HUES48 (cell line): ENCODE measurements at regions not wholly inside any gene's neighbourhood (a gene's known extent, or its start where the extent isn't known, plus 50 kb on each side); places are given as distances from the start of the nearest gene placed in this dataset.
A peak's percentile ranks its signal among the peaks of the same experiment; 100 is the strongest.
"Not testable (repeated sequence)": the region's sequence is repeated elsewhere in the genome, so short reads cannot be mapped to it uniquely, and the experiment has no call there.

Source experiments
- H3K27ac ChIP-seq: one replicate; pipeline ENCODE4 v1.7.0; 2013; ENCODE audit warnings: low read depth, low read length, inconsistent platforms
- H3K27me3 ChIP-seq: 2 replicates; pipeline ENCODE4 v1.6.1; 2013; ENCODE audit warnings: mild to moderate bottlenecking, low read length; ENCODE audit not compliant: control insufficient read depth, insufficient read depth
- H3K36me3 ChIP-seq: 2 replicates; pipeline ENCODE4 v1.6.1; 2013; ENCODE audit warnings: low read length; ENCODE audit not compliant: control insufficient read depth, insufficient read depth
- H3K4me1 ChIP-seq: 2 replicates; pipeline ENCODE4 v1.6.1; 2013; ENCODE audit warnings: mild to moderate bottlenecking, low read length; ENCODE audit not compliant: control insufficient read depth, insufficient read depth
- H3K4me3 ChIP-seq: 2 replicates; pipeline ENCODE4 v1.5.1; 2013; ENCODE audit warnings: mild to moderate bottlenecking, low read depth, low read length
- H3K9ac ChIP-seq: 2 replicates; pipeline ENCODE4 v1.6.1; 2013; ENCODE audit warnings: mild to moderate bottlenecking, low read depth, low read length, moderate library complexity
- H3K9me3 ChIP-seq: 2 replicates; pipeline ENCODE4 v1.6.1; 2013; ENCODE audit warnings: low read length; ENCODE audit not compliant: control insufficient read depth, insufficient read depth

DNA sequence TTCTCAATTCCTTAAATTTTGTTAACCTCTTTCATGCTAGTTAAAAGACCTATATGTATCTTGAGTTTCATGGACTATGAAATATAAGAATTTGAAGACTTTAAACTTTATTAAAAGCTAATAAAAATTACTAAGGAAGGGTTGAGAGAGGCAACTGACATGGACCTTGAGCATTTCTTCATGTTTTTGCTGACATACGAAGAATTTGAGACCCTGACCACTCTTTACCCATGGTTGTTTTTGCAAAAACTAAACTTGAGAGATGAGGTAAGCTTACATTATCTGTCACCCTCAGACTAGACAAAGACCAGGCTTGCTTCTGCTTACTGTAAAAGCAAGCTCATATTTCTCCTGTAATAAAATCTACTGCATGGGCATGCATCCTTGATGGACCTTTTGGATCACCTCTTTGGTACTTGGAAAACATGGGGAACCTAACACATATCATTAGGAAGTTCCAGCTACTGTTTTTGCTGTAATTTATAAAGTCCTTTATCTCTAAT is 338.2 kb upstream of the PABPC4L start:
- H3K4me1 ChIP-seq = no peaks in the 10 kb centered on the region
- no peaks in the 10 kb centered on the region for H3K36me3 ChIP-seq
- no peak overlapping the region for H3K27ac ChIP-seq
- H3K4me3 ChIP-seq = no peak overlapping the region
- no peak overlapping the region for H3K9ac ChIP-seq
- H3K9me3 ChIP-seq = no peaks in the 10 kb centered on the region
- no peaks in the 10 kb centered on the region for H3K27me3 ChIP-seq

DNA sequence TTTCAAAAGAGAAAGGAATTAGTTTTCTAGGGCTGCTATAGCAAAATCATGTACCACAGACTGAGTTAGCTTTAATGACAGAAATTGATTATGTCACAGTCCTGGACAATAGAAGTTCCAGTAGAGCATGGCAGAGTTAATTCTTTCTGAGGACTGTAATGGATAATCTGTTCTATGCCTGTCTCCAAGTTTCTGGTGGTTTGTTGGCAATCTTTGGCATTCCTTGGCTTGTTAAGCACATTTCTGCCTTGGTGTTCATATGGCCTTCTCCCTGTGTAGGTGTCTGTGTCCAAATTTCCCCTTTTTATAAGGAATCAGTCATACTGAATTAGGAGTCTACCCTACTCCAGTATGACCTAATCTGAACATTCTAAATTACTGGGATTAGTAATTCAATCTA is 336.1 kb upstream of the PABPC4L start:
- H3K27ac ChIP-seq = no peak overlapping the region
- H3K9me3 ChIP-seq = no peaks in the 10 kb centered on the region
- H3K36me3 ChIP-seq = no peaks in the 10 kb centered on the region
- H3K9ac ChIP-seq = no peak overlapping the region
- H3K27me3 ChIP-seq = no peaks in the 10 kb centered on the region
- no peak overlapping the region for H3K4me3 ChIP-seq
- no peaks in the 10 kb centered on the region for H3K4me1 ChIP-seq

DNA sequence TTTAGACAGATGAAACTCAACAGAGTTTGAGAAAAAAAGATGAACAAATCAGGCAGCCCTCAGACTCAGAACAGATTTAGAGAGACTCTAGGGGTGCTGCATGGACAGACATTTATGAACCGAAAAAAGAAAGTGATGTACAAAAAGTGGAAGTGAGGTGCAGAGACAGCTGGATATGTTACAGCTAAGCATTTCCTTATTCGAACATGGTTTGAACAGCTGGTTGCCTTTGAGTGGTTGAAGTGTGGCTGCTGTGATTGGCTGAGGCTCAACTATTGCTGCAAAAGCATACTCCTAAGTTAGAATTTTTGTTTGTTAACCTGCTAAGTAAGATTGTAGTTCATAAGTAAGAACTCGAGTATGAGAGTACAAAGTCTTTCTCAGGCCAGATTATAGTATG is 331.5 kb upstream of the PABPC4L start:
- no peaks in the 10 kb centered on the region for H3K9me3 ChIP-seq
- H3K4me1 ChIP-seq = peaks cover 15% of the 10 kb centered on the region
- no peak overlapping the region for H3K27ac ChIP-seq
- no peaks in the 10 kb centered on the region for H3K36me3 ChIP-seq
- H3K4me3 ChIP-seq = no peak overlapping the region
- H3K27me3 ChIP-seq = no peaks in the 10 kb centered on the region
- H3K9ac ChIP-seq = no peak overlapping the region

DNA sequence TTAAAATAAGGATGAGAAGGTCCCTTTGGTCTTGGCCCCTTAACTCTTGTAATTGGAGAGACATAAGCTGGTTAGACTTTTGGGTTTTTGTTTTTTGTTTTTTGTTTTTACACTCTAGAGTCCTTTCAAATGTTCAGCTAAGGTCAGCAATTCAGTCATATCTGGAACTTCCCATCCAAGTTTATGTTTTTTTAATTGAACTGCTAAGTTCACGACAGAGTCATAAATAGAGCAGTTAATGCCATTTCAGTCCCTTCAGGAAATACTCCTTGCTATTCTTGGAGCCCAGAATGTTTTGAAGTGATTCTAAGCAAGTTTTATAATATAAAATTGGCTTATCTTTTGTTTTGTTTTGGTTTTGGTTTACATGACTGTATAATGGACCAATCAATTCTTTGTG is 329.4 kb upstream of the PABPC4L start:
- H3K27me3 ChIP-seq = no peaks in the 10 kb centered on the region
- peaks cover 15% of the 10 kb centered on the region for H3K4me1 ChIP-seq
- H3K9me3 ChIP-seq = no peaks in the 10 kb centered on the region
- H3K4me3 ChIP-seq = no peak overlapping the region
- H3K36me3 ChIP-seq = no peaks in the 10 kb centered on the region
- H3K9ac ChIP-seq = no peak overlapping the region
- H3K27ac ChIP-seq = no peak overlapping the region

DNA sequence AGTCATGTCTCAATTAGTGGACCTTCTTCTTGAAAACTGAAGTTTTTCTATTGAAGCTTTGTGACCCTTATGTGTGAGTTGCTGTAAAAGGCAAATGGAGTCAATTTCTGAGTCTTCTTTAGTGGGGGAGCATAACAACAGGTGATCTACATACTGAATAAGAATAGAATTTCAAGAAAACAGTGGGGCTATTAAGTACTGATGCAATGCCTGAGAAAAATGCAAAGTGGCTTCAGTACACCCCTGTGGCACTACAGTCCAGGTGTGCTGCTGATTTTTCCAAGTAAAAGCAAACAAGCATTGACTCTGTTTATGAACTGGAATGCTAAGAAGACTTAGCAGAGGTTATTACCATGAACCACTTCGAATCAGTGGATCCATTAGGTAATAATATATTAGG is 328.0 kb upstream of the PABPC4L start:
- no peak overlapping the region for H3K9ac ChIP-seq
- H3K4me1 ChIP-seq = peaks cover 15% of the 10 kb centered on the region
- no peaks in the 10 kb centered on the region for H3K36me3 ChIP-seq
- H3K27ac ChIP-seq = peak overlapping the region; percentile 57
- H3K27me3 ChIP-seq = no peaks in the 10 kb centered on the region
- H3K9me3 ChIP-seq = no peaks in the 10 kb centered on the region
- no peak overlapping the region for H3K4me3 ChIP-seq

DNA sequence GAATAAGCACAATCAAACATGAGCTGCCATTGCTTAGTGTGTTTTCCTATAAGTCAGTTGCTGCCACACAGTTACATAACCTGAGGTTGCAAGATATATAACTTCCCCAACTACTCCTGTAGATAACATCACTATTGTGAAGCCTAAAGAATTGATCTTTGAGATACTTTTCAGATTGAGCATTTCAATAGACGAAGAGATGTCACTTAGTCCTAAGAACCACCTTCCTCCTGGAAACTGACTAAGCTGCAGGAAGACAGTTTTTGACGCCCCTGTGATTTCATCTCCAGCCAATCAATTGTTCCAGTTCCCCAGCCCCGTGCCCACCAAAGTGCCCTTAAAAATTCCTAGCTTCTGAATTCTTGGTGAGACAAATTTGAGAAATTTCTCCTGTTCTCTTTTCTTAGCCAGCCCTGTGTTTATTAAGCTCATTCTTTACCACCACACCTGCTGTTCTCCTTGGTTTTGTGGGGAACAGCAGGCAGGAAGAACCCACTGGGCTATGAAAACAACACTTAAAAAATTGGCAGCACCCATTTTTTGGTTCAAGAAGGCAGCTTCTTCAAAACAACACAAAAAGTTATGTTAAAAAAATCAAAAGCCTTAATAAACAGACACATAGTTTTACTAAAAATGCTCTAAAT is 317.1 kb upstream of the PABPC4L start:
- peak overlapping the region; percentile 52 for H3K27ac ChIP-seq
- H3K4me3 ChIP-seq = no peak overlapping the region
- no peaks in the 10 kb centered on the region for H3K36me3 ChIP-seq
- peaks cover 20% of the 10 kb centered on the region for H3K4me1 ChIP-seq
- H3K9ac ChIP-seq = no peak overlapping the region
- no peaks in the 10 kb centered on the region for H3K27me3 ChIP-seq
- no peaks in the 10 kb centered on the region for H3K9me3 ChIP-seq

DNA sequence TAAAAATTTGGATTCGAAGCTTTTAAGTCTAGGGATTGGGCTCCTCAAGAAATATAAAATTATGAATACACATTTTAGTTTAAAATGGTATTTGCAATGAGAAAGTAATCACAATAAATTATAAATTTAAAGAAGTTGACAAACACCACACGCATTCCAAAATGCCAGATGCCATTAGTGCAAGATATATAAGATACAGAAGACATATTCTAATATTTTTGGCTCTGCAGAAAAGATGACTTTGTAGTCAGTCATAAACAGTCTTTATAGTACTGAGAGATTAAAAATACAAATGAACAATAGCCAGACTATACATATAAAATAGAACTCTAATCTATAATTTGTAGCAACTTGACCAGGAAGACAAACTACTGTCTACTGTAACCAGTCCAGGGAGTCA is 309.0 kb upstream of the PABPC4L start:
- no peaks in the 10 kb centered on the region for H3K4me1 ChIP-seq
- H3K9me3 ChIP-seq = no peaks in the 10 kb centered on the region
- no peak overlapping the region for H3K9ac ChIP-seq
- no peaks in the 10 kb centered on the region for H3K36me3 ChIP-seq
- no peaks in the 10 kb centered on the region for H3K27me3 ChIP-seq
- no peak overlapping the region for H3K27ac ChIP-seq
- no peak overlapping the region for H3K4me3 ChIP-seq

DNA sequence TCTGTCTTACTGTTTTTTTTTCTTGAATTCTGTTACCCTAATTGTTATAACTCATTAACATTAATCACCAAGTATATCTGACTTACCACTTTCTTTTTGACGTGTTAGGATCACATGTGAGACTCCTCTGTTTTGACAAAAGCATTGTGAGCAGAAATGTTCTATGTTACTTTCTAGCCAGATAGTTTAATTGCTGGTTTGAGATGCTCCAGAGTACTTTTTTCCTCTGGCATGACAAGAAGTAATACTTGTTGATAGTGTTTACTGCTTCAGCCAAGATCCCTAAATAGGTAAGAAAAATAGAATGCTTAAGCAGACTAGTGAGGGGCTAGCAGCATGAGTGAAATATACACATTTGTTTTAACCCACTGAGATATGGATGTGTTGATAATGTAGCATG is 303.9 kb upstream of the PABPC4L start:
- Histone ChIP-seq H3K9me3 (peaks cover 11% of the 10 kb centered on the region), H3K27ac (no peak overlapping the region), H3K4me1 (no peaks in the 10 kb centered on the region), H3K27me3 (no peaks in the 10 kb centered on the region), H3K36me3 (no peaks in the 10 kb centered on the region), H3K9ac (no peak overlapping the region), H3K4me3 (no peak overlapping the region)

DNA sequence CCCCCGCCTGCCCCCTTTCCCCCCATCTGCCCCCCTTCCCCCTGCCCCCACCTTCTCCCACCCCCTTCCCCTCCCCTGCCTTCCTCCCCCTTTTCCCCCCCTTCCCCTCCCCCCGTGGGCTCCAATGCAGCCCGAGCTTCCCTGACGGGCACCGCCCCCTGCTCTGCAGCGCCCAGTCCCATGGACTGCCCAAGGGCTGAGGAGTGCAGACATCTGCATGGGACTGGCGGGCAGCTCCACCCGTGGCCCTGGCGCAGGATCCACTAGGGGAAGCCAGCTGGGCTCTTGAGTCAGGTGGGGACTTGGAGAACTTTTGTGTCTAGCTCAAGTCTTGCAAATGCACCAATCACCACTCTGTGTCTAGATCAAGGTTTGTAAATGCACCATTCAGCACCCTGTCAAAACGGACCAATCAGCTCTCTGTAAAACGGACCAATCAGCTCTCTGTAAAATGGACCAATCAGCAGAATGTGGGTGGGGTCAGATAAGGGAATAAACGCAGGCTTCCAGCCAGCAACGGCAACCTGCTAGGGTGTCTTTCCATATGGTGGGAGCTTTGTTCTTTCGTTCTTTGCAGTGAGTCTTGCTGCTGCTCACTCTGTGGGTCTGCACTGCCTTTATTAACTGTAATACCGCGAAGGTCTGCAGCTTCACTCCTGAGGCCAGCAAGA is 300.5 kb upstream of the PABPC4L start:
- Histone ChIP-seq H3K4me3 (no peak overlapping the region), H3K27ac (no peak overlapping the region), H3K36me3 (no peaks in the 10 kb centered on the region), H3K9ac (no peak overlapping the region), H3K27me3 (no peaks in the 10 kb centered on the region), H3K9me3 (peaks cover 11% of the 10 kb centered on the region), H3K4me1 (no peaks in the 10 kb centered on the region)

DNA sequence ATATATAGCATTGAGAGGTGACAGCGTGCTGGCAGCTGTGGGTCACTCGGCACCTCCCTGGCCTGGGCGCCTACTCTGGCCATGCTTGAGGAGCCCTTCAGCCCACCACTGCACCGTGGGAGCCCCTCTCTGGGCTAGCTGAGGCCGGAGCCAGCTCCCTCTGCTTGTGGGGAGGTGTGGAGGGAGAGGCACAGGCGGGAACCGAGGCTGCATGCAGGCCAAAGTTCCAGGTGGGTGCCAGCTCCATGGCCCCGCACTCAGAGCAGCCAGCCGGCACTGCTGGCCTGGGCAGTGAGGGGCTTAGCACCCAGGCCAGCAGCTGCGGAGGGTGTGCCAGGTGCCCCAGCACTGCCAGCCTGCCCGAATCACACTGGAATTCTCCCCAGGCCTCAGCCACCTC is 299.9 kb upstream of the PABPC4L start:
- H3K9me3 ChIP-seq = peaks cover 11% of the 10 kb centered on the region

DNA sequence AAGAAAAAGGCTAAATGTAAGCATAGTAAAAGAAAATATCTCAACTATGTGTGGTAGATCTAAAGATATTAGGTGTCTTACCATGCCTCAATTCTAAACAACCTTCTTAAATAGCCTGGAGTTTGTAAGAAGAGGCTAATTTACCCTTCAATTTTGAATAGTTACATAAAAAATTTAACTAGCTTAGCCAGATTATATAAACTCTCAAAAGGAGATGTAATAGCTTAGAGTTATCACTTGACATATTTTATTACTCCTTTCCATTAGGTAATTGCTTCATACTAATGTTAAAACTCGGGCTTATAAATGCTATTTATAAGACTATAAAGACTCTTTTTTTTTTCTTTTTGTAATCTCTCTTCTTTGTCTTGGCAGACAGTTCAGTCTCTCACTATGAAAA is 297.5 kb upstream of the PABPC4L start:
- H3K4me3 ChIP-seq = no peak overlapping the region
- H3K9ac ChIP-seq = no peak overlapping the region
- H3K27ac ChIP-seq = no peak overlapping the region
- H3K36me3 ChIP-seq = no peaks in the 10 kb centered on the region
- no peaks in the 10 kb centered on the region for H3K27me3 ChIP-seq
- peaks cover 11% of the 10 kb centered on the region for H3K9me3 ChIP-seq
- no peaks in the 10 kb centered on the region for H3K4me1 ChIP-seq

More for the DNA sequence above, 299.9 kb upstream of the PABPC4L start:
- not testable (repeated sequence) for H3K4me1 ChIP-seq, H3K9ac ChIP-seq, H3K27me3 ChIP-seq, H3K36me3 ChIP-seq, H3K4me3 ChIP-seq, H3K27ac ChIP-seq
